ENCODE measurements at regions not wholly inside any gene's neighbourhood (a gene's known extent, or its start where the extent isn't known, plus 50 kb on each side); places are given as distances from the start of the nearest gene placed in this dataset.

GRCh38 chr6:170134471-170135440 lies 156.1 kb downstream of the DLL1 start:
- no peak for TF ChIP-seq CEBPB (IDR thresholded peaks at IDR 0.05; ENCODE audit: low read depth, low read length)
- no peak for TF ChIP-seq CTCF (IDR thresholded peaks at IDR 0.05; ENCODE audit: control extremely low read depth in 1 of 3, insufficient read depth in 1 of 3, low read depth in 1 of 3, low read length in 3 of 3)
- no peak for TF ChIP-seq GABPA (IDR thresholded peaks at IDR 0.05; ENCODE audit: borderline replicate concordance, insufficient read depth, low read length)

Measured in H1 (cell line).